ENCODE measurements at regions not wholly inside any gene's neighbourhood (a gene's known extent, or its start where the extent isn't known, plus 50 kb on each side); places are given as distances from the start of the nearest gene placed in this dataset.
A peak's percentile ranks its signal among the peaks of the same experiment; 100 is the strongest.

DNA sequence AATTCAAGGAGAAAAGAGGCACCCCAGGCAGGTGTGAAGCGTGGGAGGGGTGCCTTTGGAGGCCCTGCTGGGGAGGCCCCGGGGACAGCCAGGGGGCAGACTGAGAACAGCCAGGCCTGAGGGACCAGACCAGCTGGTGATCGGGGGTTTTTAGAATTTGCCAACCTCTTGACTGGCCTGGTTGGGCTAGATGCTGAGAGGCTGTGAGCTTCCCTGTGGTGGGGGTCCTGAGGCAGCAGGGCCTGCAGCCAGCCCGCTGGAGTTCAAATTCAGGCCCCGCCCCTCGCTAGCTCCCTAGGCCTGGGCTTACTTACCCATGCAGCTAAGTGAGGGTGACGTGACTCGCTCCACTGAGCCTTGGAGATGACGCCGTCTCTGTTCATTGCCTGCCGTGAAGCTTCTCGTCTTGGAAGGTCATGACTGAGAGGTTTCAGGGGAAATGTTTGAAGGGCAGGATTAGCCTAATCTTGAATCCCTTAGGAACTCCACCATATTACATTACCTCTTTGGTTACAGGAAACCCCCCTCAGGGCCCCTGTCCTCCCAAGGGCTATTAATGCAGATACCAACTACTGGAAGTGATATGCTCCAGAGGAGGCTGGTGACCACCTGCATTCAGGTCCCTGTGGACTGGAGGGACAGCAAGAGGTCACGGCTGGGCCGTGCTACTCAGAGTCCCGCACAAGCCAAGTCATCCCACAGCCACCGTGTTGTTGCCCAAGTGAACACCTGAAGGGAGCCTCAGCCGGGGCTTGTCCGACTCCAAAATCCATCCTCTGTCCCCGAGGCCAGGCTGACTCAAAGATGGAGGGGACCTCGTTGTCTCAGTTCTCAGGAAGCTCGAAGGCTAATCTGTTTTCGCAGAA is 73.9 kb upstream of the DUSP22 start:
- DNase-seq (ENCODE audit: extremely low read depth, insufficient read length): peak; percentile 88
- TF ChIP-seq, protein P1, sequence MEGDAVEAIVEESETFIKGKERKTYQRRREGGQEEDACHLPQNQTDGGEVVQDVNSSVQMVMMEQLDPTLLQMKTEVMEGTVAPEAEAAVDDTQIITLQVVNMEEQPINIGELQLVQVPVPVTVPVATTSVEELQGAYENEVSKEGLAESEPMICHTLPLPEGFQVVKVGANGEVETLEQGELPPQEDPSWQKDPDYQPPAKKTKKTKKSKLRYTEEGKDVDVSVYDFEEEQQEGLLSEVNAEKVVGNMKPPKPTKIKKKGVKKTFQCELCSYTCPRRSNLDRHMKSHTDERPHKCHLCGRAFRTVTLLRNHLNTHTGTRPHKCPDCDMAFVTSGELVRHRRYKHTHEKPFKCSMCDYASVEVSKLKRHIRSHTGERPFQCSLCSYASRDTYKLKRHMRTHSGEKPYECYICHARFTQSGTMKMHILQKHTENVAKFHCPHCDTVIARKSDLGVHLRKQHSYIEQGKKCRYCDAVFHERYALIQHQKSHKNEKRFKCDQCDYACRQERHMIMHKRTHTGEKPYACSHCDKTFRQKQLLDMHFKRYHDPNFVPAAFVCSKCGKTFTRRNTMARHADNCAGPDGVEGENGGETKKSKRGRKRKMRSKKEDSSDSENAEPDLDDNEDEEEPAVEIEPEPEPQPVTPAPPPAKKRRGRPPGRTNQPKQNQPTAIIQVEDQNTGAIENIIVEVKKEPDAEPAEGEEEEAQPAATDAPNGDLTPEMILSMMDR (IDR thresholded peaks at IDR 0.05; ENCODE audit: insufficient read depth, low read length, poor library complexity, severe bottlenecking): peak; percentile 49
- Histone ChIP-seq H3K4me3 (replicated peaks; ENCODE audit: low read depth, low read length) (peak overlapping the region; percentile 40), H3K36me3 (ENCODE audit: control insufficient read depth, insufficient read depth, low read length) (no peaks in the 10 kb centered on the region), H3K27me3 (replicated peaks; ENCODE audit: control insufficient read depth, insufficient read depth, low read length) (no peaks in the 10 kb centered on the region)

DNA sequence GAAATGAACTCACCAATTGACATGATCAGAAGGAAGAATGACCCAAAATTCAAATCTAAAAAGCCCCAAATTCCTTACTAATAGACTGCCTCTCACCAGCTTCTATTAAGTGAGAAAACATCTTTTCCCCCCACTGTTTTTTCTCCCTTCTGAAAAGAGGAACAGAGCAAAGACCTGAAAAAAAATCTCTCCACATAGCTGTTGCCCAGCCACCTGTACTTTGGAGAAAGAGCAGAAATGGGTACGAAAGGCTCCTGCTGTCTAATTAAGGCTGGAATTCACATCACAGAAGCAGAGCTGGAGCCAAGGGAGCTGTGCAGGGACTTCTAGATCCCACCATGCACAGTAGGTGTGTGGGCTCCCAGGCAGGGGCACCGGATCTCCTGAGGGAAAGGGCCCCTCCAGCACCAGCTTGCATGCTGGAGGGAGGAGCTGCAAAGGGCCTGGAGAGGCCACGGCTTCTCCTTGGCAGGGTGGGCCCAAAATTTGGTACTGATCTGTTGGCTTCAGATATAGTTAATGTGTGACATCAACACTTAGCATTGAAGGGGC is 73.2 kb upstream of the DUSP22 start:
- peak; percentile 73 for DNase-seq (ENCODE audit: extremely low read depth, insufficient read length)
- H3K27me3 ChIP-seq (replicated peaks; ENCODE audit: control insufficient read depth, insufficient read depth, low read length): no peaks in the 10 kb centered on the region
- H3K4me3 ChIP-seq (replicated peaks; ENCODE audit: low read depth, low read length): peak overlapping the region; percentile 40
- H3K36me3 ChIP-seq (ENCODE audit: control insufficient read depth, insufficient read depth, low read length): no peaks in the 10 kb centered on the region
- TF ChIP-seq, protein P1 (IDR thresholded peaks at IDR 0.05; ENCODE audit: insufficient read depth, low read length, poor library complexity, severe bottlenecking): no peak

DNA sequence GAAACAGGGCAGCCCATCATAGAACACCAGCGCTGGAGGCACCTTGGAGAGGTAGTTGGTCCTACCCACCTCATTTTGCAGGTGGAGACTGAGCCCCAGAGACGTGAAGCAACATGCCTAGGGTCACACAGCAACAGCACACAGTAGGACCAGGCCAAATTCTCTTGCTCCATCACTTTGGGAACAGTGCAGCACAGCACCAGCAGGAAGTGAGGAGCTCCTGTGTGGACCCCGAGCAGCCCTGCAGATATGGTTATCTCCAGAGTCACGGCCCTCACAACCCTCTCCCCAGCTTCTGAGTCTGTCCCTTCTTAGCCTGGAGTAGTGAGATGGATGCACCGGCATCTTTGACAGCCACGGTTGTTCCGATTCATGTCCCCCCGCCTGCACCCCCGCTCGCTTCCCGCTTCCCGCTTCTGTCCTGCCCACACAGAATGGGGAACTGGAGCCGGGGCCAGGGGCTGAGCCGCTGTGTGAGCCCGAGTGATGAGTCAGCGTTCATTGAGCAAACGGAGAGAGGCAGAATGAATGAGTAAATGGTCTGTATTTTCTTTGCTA is 72.6 kb upstream of the DUSP22 start:
- H3K36me3 ChIP-seq (ENCODE audit: control insufficient read depth, insufficient read depth, low read length): no peaks in the 10 kb centered on the region
- no peaks in the 10 kb centered on the region for H3K27me3 ChIP-seq (replicated peaks; ENCODE audit: control insufficient read depth, insufficient read depth, low read length)
- peak; percentile 74 for DNase-seq (ENCODE audit: extremely low read depth, insufficient read length)
- TF ChIP-seq, protein P1 (IDR thresholded peaks at IDR 0.05; ENCODE audit: insufficient read depth, low read length, poor library complexity, severe bottlenecking): no peak
- peak overlapping the region; percentile 24; the same call in 1 of the 2 replicates for H3K4me3 ChIP-seq (replicated peaks; ENCODE audit: low read depth, low read length)

DNA sequence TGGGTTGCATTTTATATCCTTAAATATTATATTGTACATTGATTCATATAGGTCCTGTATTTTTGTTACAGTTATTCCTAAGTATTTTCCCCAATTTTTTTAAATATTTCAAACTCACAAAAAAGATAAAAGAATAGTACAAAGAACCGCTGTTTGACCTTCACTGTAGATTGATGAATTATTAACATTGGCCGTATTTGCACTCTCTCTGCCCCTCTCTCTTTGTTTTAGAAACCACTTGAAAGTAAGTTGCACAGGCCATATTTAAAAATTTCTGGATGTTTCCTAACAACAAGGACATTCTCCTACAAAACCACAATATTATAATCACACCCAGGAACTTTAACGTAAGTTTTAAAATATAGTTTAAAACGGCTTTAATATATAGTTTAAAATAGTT is 72.0 kb upstream of the DUSP22 start:
- DNase-seq (ENCODE audit: extremely low read depth, insufficient read length): no peak
- H3K36me3 ChIP-seq (ENCODE audit: control insufficient read depth, insufficient read depth, low read length): no peaks in the 10 kb centered on the region
- H3K27me3 ChIP-seq (replicated peaks; ENCODE audit: control insufficient read depth, insufficient read depth, low read length): no peaks in the 10 kb centered on the region
- H3K4me3 ChIP-seq (replicated peaks; ENCODE audit: low read depth, low read length): no peak overlapping the region
- TF ChIP-seq, protein P1 (IDR thresholded peaks at IDR 0.05; ENCODE audit: insufficient read depth, low read length, poor library complexity, severe bottlenecking): no peak

DNA sequence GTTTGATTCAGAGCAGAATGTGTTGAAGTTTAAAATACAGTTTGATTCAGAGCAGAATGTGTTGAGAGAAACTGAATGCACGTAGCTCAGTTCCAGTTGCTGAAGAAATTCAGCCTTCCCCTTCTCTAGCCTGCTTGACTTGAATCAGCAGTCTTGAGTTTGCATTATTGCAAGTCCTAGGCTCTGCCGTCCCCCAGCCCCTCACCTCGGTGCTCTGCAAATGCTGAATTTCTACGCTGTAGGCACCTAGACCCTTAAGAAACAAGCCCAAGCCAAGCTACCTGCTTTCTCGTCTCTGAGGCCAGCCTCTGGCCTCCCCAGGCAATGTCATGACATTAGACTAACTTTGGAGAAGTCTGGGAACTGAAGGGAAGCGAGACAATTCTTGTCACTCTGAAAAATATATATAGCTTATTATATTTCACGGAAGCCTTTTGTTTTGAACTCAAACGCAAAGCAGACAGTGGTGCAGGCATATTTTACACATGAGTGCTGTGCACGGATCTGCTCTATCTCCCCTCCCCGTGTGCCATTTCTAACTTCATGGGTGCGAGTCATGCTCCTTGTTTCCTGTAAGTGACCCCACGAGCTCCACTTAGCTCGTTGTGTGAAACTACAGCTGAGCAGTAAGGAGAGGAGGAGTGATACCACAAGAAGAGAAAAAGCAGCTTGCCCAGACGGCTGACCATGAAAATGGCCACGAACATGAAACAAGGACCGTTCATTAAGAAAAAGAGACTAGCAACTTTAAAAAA is 71.4 kb upstream of the DUSP22 start:
- TF ChIP-seq, protein P1 (IDR thresholded peaks at IDR 0.05; ENCODE audit: insufficient read depth, low read length, poor library complexity, severe bottlenecking): no peak
- DNase-seq (ENCODE audit: extremely low read depth, insufficient read length): no peak
- Histone ChIP-seq H3K27me3 (replicated peaks; ENCODE audit: control insufficient read depth, insufficient read depth, low read length) (no peaks in the 10 kb centered on the region), H3K4me3 (replicated peaks; ENCODE audit: low read depth, low read length) (0 out of 2 replicates have a peak overlapping the region, but pooled peaks have one; percentile 13), H3K36me3 (ENCODE audit: control insufficient read depth, insufficient read depth, low read length) (no peaks in the 10 kb centered on the region)
